ENCODE measurements at regions not wholly inside any gene's neighbourhood (a gene's known extent, or its start where the extent isn't known, plus 50 kb on each side); places are given as distances from the start of the nearest gene placed in this dataset.

DNA sequence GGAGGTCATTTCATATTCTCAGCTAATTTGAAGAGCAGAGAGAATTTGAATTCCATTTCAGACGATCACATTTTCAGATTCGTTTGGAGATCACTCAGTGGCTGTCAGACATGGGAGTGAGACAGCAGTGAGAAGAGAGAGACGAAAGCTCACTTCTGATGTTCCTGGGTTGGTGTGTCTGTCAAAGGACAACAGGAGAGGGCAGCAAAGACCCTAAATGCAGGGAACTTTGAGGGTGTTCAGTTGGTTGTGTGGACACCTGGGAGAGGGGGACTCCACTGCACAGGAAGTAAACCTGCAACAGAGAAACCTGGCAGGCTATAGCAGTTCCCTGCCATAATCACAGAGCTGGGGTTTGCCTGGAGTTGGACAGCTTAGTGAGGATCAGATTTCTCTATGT is 675.1 kb downstream of the SQOR start:
- TF ChIP-seq, protein P1, sequence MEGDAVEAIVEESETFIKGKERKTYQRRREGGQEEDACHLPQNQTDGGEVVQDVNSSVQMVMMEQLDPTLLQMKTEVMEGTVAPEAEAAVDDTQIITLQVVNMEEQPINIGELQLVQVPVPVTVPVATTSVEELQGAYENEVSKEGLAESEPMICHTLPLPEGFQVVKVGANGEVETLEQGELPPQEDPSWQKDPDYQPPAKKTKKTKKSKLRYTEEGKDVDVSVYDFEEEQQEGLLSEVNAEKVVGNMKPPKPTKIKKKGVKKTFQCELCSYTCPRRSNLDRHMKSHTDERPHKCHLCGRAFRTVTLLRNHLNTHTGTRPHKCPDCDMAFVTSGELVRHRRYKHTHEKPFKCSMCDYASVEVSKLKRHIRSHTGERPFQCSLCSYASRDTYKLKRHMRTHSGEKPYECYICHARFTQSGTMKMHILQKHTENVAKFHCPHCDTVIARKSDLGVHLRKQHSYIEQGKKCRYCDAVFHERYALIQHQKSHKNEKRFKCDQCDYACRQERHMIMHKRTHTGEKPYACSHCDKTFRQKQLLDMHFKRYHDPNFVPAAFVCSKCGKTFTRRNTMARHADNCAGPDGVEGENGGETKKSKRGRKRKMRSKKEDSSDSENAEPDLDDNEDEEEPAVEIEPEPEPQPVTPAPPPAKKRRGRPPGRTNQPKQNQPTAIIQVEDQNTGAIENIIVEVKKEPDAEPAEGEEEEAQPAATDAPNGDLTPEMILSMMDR (conservative IDR thresholded peaks at IDR 0.05; ENCODE audit: low read length), result no peak
- TF ChIP-seq EZH2phosphoT487 (IDR thresholded peaks at IDR 0.05; ENCODE audit: borderline replicate concordance, low read depth, low read length), result no peak

Measured in OCI-LY7 (cell line).